Peyer's patch (tissue), 4 donors: ENCODE measurements at regions not wholly inside any gene's neighbourhood (a gene's known extent, or its start where the extent isn't known, plus 50 kb on each side); places are given as distances from the start of the nearest gene placed in this dataset.

ENCODE experiments used
- DNase-seq, 3 donors: peaks; one replicate each; pipeline ENCODE4 v3.0.0-alpha.2; 2017 to 2019
- H3K27ac ChIP-seq, 4 donors: fragments of 200-600 bp; sonication (generic); one replicate each; pipeline ENCODE4 v1.5.1; 2016 to 2019
- H3K27me3 ChIP-seq, 2 donors: fragments of 200-600 bp; sonication (generic); one replicate each; pipeline ENCODE4 v1.5.1; 2019
- H3K36me3 ChIP-seq, 3 donors: fragments of 200-600 bp; sonication (generic); one replicate each; pipeline ENCODE4 v1.5.1; 2016 to 2019
- H3K4me1 ChIP-seq, 4 donors: fragments of 200-600 bp; sonication (generic); one replicate each; pipeline ENCODE4 v1.5.1; 2016 to 2019
- H3K4me3 ChIP-seq, 4 donors: fragments of 200-600 bp; sonication (generic); 1 replicate in 3 of 4; 2 replicates in 1 of 4; pipeline ENCODE4 v1.5.1; 2016 to 2019; ENCODE audit warnings: mild to moderate bottlenecking in 1 of 4
- H3K9me3 ChIP-seq, 4 donors: fragments of 200-600 bp; sonication (generic); one replicate each; pipeline ENCODE4 v1.5.1; 2016 to 2019; ENCODE audit warnings: mild to moderate bottlenecking in 1 of 4
- POLR2A ChIP-seq, 2 donors: fragments of 450-650 bp; IDR thresholded peaks; one replicate each; pipeline ENCODE4 v1.5.1; 2017; ENCODE audit warnings: antibody characterized with exemption in 2 of 2, mild to moderate bottlenecking in 2 of 2, moderate library complexity in 2 of 2
- TF ChIP-seq, protein P1 (sequence below), 6 experiments: fragments of 450-650 bp in 4 of 6; fragments of 200-600 bp in 2 of 6; sonication (generic) in 1 of 6; IDR thresholded peaks; one replicate each; pipeline ENCODE4 v1.5.1; 2017 to 2019; ENCODE audit warnings: antibody characterized with exemption in 6 of 6, mild to moderate bottlenecking in 3 of 6, moderate library complexity in 1 of 6

DNA sequence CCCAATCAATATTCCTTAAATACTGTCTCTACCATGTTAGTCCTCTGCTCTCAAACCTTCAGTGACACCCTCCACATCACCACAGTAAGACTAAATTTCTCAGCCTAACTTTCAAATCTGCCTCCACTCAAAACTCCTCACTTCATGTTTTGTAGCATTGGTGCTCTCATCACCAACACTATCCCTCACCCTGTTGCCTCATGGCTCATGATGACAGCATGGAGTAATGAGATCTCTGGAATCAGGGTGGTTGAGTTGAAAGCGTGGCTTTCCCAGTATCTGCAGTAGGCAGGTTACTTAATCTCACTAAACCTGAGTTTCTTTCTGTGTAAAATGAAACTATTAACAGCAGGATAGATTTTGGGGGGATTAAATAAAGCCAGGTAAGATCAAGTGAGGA lies 621.4 kb downstream of the NYAP2 start:
- Histone ChIP-seq H3K36me3 (no peaks in the 10 kb centered on the region), H3K27me3 (no peaks in the 10 kb centered on the region), H3K4me1 (no peaks in the 10 kb centered on the region), H3K9me3 (no peaks in the 10 kb centered on the region), H3K4me3 (no peak overlapping the region), H3K27ac (no peak overlapping the region)
- no peak for DNase-seq
- TF ChIP-seq, protein P1, sequence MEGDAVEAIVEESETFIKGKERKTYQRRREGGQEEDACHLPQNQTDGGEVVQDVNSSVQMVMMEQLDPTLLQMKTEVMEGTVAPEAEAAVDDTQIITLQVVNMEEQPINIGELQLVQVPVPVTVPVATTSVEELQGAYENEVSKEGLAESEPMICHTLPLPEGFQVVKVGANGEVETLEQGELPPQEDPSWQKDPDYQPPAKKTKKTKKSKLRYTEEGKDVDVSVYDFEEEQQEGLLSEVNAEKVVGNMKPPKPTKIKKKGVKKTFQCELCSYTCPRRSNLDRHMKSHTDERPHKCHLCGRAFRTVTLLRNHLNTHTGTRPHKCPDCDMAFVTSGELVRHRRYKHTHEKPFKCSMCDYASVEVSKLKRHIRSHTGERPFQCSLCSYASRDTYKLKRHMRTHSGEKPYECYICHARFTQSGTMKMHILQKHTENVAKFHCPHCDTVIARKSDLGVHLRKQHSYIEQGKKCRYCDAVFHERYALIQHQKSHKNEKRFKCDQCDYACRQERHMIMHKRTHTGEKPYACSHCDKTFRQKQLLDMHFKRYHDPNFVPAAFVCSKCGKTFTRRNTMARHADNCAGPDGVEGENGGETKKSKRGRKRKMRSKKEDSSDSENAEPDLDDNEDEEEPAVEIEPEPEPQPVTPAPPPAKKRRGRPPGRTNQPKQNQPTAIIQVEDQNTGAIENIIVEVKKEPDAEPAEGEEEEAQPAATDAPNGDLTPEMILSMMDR (IDR thresholded peaks at IDR 0.05): no peak
- no peak for TF ChIP-seq POLR2A (IDR thresholded peaks at IDR 0.05)

DNA sequence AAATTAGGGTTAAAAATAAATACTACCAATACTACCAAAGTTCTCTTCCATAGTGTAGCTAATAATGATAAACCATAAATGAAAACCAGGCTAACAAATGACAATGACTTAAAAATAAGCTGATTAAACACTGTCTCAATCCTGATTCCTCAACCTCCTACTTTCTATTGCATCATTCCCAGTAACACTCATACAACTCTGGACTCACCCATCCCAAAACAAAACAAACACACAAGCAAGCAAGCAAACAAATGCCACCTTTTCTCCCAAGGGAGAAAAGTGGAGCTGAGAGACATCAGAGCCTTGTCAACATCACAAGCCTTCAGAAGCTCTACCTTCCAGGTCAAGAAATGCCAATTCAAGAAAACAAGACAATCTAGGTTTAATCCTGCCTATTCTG lies 620.7 kb downstream of the NYAP2 start:
- TF ChIP-seq POLR2A (IDR thresholded peaks at IDR 0.05): no peak
- TF ChIP-seq, protein P1 (IDR thresholded peaks at IDR 0.05): no peak
- Histone ChIP-seq H3K27me3 (no peaks in the 10 kb centered on the region), H3K36me3 (no peaks in the 10 kb centered on the region), H3K4me3 (no peak overlapping the region), H3K27ac (no peak overlapping the region), H3K9me3 (no peaks in the 10 kb centered on the region), H3K4me1 (no peaks in the 10 kb centered on the region)
- DNase-seq: no peak

DNA sequence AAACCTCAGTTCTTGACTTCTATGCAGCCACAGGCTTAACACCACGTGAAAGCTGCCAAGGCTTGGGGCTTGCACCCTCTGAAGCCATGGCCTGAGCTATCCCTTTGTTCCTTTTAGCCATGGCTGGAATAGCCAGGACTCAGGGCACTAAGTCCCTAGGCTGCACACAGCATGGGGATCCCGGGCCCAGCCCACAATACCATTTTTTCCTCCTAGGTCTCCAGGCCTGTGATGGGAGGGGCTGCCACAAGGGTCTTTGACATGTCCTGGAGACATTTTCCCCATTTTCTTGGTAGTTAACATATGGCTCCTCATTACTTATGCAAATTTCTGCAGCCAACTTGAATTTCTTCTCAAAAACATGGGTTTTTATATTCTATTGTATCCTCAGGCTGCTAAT lies 619.1 kb downstream of the NYAP2 start:
- no peaks in the 10 kb centered on the region for H3K9me3 ChIP-seq
- no peaks in the 10 kb centered on the region for H3K27me3 ChIP-seq
- TF ChIP-seq, protein P1 (IDR thresholded peaks at IDR 0.05): no peak
- no peak for TF ChIP-seq POLR2A (IDR thresholded peaks at IDR 0.05)
- H3K4me1 ChIP-seq: no peaks in the 10 kb centered on the region
- DNase-seq: no peak
- no peak overlapping the region for H3K27ac ChIP-seq
- H3K4me3 ChIP-seq: no peak overlapping the region
- no peaks in the 10 kb centered on the region for H3K36me3 ChIP-seq

DNA sequence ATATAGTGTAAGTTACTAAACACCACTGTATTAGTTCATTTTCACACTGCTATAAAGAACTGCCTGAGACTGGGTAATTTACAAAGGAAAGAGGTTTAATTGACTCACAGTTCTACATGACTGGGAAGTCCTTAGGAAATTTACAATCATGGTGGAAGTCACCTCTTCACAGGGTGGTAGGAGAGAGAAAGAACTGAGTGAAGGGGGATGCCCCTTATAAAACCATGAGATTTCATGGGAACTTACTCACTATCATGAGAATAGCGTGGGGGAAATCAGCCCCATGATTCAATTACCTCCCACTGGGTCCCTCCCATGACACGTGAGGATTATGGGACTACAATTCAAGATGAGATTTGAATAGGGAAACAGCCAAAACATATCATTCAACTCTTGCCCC lies 618.0 kb downstream of the NYAP2 start:
- no peak for TF ChIP-seq POLR2A (IDR thresholded peaks at IDR 0.05)
- TF ChIP-seq, protein P1 (IDR thresholded peaks at IDR 0.05): no peak
- no peaks in the 10 kb centered on the region for H3K36me3 ChIP-seq
- H3K4me1 ChIP-seq: no peaks in the 10 kb centered on the region
- no peak overlapping the region for H3K4me3 ChIP-seq
- no peaks in the 10 kb centered on the region for H3K9me3 ChIP-seq
- no peak overlapping the region for H3K27ac ChIP-seq
- no peaks in the 10 kb centered on the region for H3K27me3 ChIP-seq
- DNase-seq: no peak

DNA sequence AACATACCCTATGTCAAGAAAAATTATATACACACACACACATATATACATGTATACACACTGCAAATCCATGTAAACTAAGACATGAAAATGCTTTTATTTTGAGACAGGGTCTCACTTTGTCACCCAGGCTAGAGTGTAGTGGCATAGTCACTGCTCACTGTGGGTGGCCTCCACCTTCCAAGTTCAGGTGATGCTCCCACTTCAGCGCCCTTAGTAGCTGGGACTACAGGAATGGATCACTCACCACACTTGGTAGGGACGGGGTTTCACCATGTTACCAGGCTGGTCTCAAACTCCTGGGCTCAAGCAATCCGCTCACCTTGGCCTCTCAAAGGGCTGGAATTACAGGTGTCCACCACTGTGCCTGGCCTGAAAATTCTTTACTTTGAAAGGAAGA lies 617.6 kb downstream of the NYAP2 start:
- no peak for DNase-seq
- Histone ChIP-seq H3K4me3 (no peak overlapping the region), H3K4me1 (no peaks in the 10 kb centered on the region), H3K9me3 (no peaks in the 10 kb centered on the region), H3K27me3 (no peaks in the 10 kb centered on the region), H3K36me3 (no peaks in the 10 kb centered on the region), H3K27ac (no peak overlapping the region)
- no peak for TF ChIP-seq POLR2A (IDR thresholded peaks at IDR 0.05)
- TF ChIP-seq, protein P1 (IDR thresholded peaks at IDR 0.05): no peak
